ENCODE measurements at regions not wholly inside any gene's neighbourhood (a gene's known extent, or its start where the extent isn't known, plus 50 kb on each side); places are given as distances from the start of the nearest gene placed in this dataset.
A peak's percentile ranks its signal among the peaks of the same experiment; 100 is the strongest.

DNA sequence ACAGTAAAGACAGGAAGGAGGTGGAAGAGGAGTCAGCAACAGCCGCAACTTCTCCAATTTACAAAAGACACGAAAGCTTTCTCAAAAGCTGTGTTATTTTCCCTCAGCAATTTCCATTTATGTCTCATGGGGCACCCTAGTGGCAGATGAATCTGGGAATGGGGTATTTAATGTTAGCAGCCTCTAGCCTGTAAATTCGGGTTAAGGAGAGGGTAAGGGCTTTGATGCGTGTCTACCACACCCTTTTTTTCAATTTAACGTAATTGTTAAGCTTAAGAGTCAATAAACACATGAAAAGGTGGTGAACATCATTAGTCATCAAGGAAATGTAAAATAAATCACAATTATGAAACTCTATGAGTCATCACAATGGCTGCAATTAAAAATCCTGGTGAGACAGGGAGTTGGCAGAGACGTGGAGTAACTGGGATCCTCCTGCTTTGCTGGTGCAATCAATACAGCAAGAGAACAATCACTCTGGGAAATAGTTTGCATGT, 986.4 kb downstream of the AACS start:
- intact Hi-C loops (cut with micrococcal nuclease) = no loop called here
- TF ChIP-seq EZH2 (IDR thresholded peaks at IDR 0.05; ENCODE audit: low read length, unreplicated experiment) (no peak), EZH2phosphoT487 (IDR thresholded peaks at IDR 0.05; ENCODE audit: borderline replicate concordance, low read length) (no peak)
- TF ChIP-seq, protein P1, sequence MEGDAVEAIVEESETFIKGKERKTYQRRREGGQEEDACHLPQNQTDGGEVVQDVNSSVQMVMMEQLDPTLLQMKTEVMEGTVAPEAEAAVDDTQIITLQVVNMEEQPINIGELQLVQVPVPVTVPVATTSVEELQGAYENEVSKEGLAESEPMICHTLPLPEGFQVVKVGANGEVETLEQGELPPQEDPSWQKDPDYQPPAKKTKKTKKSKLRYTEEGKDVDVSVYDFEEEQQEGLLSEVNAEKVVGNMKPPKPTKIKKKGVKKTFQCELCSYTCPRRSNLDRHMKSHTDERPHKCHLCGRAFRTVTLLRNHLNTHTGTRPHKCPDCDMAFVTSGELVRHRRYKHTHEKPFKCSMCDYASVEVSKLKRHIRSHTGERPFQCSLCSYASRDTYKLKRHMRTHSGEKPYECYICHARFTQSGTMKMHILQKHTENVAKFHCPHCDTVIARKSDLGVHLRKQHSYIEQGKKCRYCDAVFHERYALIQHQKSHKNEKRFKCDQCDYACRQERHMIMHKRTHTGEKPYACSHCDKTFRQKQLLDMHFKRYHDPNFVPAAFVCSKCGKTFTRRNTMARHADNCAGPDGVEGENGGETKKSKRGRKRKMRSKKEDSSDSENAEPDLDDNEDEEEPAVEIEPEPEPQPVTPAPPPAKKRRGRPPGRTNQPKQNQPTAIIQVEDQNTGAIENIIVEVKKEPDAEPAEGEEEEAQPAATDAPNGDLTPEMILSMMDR (conservative IDR thresholded peaks at IDR 0.05; ENCODE audit: low read depth, low read length) = peak; percentile 40; the same call in 1 of the 2 replicates
- H3K4me3 ChIP-seq (ENCODE audit: low read length) = no peak overlapping the region
- no peaks in the 10 kb centered on the region for H4K20me1 ChIP-seq (ENCODE audit: low read length)
- peak overlapping the region; percentile 3; the same call in 1 of the 2 replicates for H3K9ac ChIP-seq (ENCODE audit: low read length)
- H3K79me2 ChIP-seq (ENCODE audit: low read length) = no peaks in the 10 kb centered on the region
- peak; percentile 74 for DNase-seq
- ChIA-PET CTCF (no interaction called here), POLR2A (ENCODE audit: unreplicated experiment) (no interaction called here)
- BruUV-seq (replicated peaks) = no TSS peak
- no peaks in the 10 kb centered on the region for H3K9me3 ChIP-seq (ENCODE audit: low read length)
- no peaks in the 10 kb centered on the region for H3K27me3 ChIP-seq (ENCODE audit: low read length)
- no peaks in the 10 kb centered on the region for H3K9me2 ChIP-seq (replicated peaks; ENCODE audit: low read length)
- H3K27ac ChIP-seq (ENCODE audit: low read length) = peak overlapping the region; percentile 63
- H3K36me3 ChIP-seq (ENCODE audit: low read depth, low read length) = no peaks in the 10 kb centered on the region
- H3F3A ChIP-seq (ENCODE audit: low read length, unreplicated experiment) = no peaks in the 10 kb centered on the region
- no peak overlapping the region for H2AFZ ChIP-seq (ENCODE audit: low read length)
- peak; percentile 55 for ATAC-seq
- no peak overlapping the region for H3K4me2 ChIP-seq (ENCODE audit: low read length)
- peaks cover 14% of the 10 kb centered on the region; the same call in 1 of the 2 replicates for H3K4me1 ChIP-seq (ENCODE audit: insufficient read depth, low read length)

DNA sequence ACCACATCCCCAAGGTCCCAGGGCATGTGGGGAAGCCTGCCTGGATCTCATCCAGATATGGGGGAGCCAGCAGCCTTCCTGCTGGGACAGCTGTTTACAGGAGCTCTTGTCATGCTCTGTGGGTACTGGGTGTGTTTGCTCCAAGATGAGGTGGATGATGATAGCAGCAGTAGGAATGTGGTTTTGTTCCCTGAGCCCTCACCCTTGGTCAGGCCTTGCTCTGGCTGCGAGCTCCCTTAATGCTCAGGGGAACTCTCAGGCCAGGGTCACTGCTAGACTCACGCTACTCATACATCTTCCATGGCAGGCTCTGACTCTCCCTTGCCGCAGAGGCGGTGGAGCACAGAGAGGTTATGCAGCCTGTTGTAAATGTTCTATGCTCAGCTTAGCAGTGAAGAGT, 990.3 kb downstream of the AACS start:
- Histone ChIP-seq H3K36me3 (ENCODE audit: low read depth, low read length) (no peaks in the 10 kb centered on the region), H3K4me2 (ENCODE audit: low read length) (no peak overlapping the region), H3K9ac (ENCODE audit: low read length) (no peak overlapping the region), H3K9me3 (ENCODE audit: low read length) (no peaks in the 10 kb centered on the region; the same call in 1 of the 2 replicates), H3K4me3 (ENCODE audit: low read length) (no peak overlapping the region), H3K4me1 (ENCODE audit: insufficient read depth, low read length) (peaks cover 14% of the 10 kb centered on the region; the same call in 1 of the 2 replicates), H3K27ac (ENCODE audit: low read length) (peak overlapping the region; percentile 45), H3K9me2 (replicated peaks; ENCODE audit: low read length) (no peaks in the 10 kb centered on the region), H2AFZ (ENCODE audit: low read length) (no peak overlapping the region), H3K27me3 (ENCODE audit: low read length) (peaks cover 13% of the 10 kb centered on the region), H3K79me2 (ENCODE audit: low read length) (no peaks in the 10 kb centered on the region), H3F3A (ENCODE audit: low read length, unreplicated experiment) (no peaks in the 10 kb centered on the region), H4K20me1 (ENCODE audit: low read length) (no peaks in the 10 kb centered on the region)
- TF ChIP-seq EZH2phosphoT487 (IDR thresholded peaks at IDR 0.05; ENCODE audit: borderline replicate concordance, low read length) = no peak
- TF ChIP-seq EZH2 (IDR thresholded peaks at IDR 0.05; ENCODE audit: low read length, unreplicated experiment) = no peak
- TF ChIP-seq, protein P1 (conservative IDR thresholded peaks at IDR 0.05; ENCODE audit: low read depth, low read length) = no peak
- ChIA-PET POLR2A (ENCODE audit: unreplicated experiment) (no interaction called here), CTCF (no interaction called here)
- no TSS peak for BruUV-seq (replicated peaks)
- DNase-seq (peak; percentile 57), ATAC-seq (no peak)
- intact Hi-C loops (cut with micrococcal nuclease) = no loop called here

DNA sequence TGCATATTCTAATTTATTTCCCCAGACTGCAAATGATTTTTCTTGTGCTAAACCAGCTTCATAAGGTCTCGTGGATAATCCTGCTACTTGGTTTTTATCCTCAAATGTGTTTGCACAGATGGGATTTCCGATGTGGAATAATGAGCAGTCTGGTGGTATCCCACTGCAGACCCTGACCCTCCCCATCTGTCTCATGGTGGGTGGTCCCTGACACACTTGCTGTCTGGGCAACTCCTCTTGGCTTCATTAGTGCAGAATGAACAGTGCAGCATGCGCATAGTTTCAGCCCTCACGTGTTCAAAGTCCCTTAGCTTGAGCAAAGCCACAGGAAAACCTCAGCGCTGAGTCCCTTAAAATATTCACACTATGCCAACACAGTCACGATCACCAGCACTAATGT, 996.5 kb downstream of the AACS start:
- TF ChIP-seq, protein P1 (conservative IDR thresholded peaks at IDR 0.05; ENCODE audit: low read depth, low read length) = no peak
- TF ChIP-seq EZH2 (IDR thresholded peaks at IDR 0.05; ENCODE audit: low read length, unreplicated experiment) (no peak), EZH2phosphoT487 (IDR thresholded peaks at IDR 0.05; ENCODE audit: borderline replicate concordance, low read length) (no peak)
- H3K79me2 ChIP-seq (ENCODE audit: low read length) = no peaks in the 10 kb centered on the region
- H3K4me2 ChIP-seq (ENCODE audit: low read length) = no peak overlapping the region
- no peaks in the 10 kb centered on the region for H3K9me2 ChIP-seq (replicated peaks; ENCODE audit: low read length)
- H3K4me1 ChIP-seq (ENCODE audit: insufficient read depth, low read length) = no peaks in the 10 kb centered on the region
- BruUV-seq (replicated peaks) = no TSS peak
- no peaks in the 10 kb centered on the region for H4K20me1 ChIP-seq (ENCODE audit: low read length)
- no peaks in the 10 kb centered on the region for H3F3A ChIP-seq (ENCODE audit: low read length, unreplicated experiment)
- no peak overlapping the region for H3K4me3 ChIP-seq (ENCODE audit: low read length)
- H3K9ac ChIP-seq (ENCODE audit: low read length) = no peak overlapping the region
- ChIA-PET CTCF (no interaction called here), POLR2A (ENCODE audit: unreplicated experiment) (no interaction called here)
- no peak for DNase-seq
- H2AFZ ChIP-seq (ENCODE audit: low read length) = no peak overlapping the region
- no peaks in the 10 kb centered on the region for H3K36me3 ChIP-seq (ENCODE audit: low read depth, low read length)
- no peaks in the 10 kb centered on the region; the same call in 1 of the 2 replicates for H3K9me3 ChIP-seq (ENCODE audit: low read length)
- no peak overlapping the region for H3K27ac ChIP-seq (ENCODE audit: low read length)
- intact Hi-C loops (cut with micrococcal nuclease) = no loop called here
- ATAC-seq = no peak
- H3K27me3 ChIP-seq (ENCODE audit: low read length) = peaks cover 37% of the 10 kb centered on the region

Data from PC-3 (cell line).